Fibroblast of gingiva (primary cell): ENCODE measurements at regions not wholly inside any gene's neighbourhood (a gene's known extent, or its start where the extent isn't known, plus 50 kb on each side); places are given as distances from the start of the nearest gene placed in this dataset.
"Not testable (repeated sequence)": the region's sequence is repeated elsewhere in the genome, so short reads cannot be mapped to it uniquely, and the experiment has no call there.

Experiments
- DNase-seq: peaks from one replicate; pipeline ENCODE4 v3.0.0-alpha.2; 2011; ENCODE audit warnings: low read depth

DNA sequence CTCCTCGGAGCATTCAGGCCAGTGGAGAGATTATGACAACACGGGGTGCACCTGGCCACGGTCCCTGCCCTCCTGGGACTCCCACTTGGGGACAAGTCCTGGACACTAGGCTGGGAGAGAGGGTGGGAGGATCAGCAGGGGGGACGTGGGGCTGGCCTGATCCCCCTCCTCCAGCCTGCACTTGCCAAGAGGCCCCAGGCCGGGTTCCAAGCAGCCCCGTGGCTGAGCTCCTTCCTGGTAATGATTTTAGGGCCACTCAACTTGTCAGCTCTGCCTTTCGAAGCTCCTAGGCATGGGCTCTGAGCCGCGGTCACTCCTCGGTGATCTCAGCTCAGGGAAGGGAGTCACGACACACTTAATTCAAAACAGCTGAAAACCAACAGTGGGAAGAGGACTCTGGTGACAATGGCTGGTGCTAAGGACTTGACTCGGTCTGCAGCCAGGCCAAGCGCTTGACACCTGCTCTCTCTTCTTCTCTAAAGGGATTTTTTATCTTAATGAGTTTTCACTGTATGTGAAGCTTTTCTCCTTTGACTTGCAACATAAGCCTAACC, 161.7 kb downstream of the BMP7 start:
- no peak for DNase-seq

DNA sequence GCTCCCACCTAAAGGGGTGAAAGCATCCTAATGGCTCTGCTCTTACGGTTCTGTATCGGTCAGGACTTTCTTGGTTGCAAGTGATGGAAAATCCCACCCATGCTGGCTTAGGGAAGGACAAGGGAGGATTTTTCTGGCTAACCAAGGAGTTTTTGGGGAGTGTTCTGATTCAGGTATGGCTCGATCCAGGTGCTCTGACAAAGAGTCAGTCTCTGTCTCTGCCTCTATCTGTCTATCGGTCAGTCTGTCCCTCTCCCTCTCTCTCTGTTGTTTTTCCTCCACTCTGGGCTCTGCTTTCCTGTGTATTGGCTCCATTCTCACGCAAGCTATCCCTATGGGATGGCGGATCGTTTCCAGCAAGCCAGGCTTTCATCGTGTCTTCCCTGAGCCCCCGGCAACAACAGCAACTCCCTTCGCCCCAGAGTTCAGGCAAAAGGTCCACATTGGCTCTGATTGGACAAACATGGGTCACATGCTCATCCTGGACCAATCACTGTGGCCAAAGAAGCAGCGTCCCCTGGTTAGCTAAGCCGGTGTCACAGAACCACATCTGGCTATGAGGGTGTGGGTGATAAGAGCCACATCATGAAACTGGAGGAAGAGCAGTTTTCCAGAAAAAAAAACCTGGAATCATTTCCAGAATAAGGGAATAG, 160.3 kb downstream of the BMP7 start:
- DNase-seq: no peak

DNA sequence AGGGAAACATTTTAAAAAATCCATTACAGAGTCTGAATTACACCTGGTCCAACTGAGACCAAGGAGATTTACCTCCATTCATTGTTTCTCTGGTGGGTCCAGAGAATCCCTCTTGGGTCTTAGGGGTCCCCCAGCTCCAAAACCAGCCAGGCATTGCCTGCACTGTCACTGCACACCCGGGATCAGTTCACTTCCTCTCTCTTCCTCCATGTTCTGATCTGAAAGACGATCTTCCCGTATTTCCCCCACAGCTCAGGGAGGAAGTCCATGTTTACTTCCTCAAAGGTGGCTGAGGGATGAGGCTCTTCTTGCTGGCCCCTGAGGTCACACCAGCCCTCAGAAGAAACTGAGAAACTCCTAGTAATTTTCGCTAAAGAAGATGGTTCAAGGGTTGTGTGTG, 159.7 kb downstream of the BMP7 start:
- no peak for DNase-seq

DNA sequence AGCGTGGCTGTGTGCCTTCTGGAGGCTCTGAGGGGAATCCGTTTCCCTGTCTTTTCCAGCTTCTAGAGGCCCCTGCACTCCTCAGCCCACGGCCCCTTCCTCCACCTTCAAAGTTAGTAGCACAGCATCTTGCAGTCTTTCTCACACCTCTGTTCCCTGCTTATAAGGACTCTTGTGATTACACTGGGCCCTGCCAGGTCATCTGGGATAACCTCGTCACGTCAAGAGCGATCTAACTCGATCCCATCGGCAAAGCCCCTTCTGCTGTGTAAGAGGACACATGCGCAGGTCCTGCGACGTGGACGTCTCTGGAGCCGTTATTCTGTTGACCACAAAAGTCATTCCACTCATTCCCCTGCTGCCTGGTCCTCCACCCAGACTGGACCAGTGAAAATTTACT, 159.2 kb downstream of the BMP7 start:
- DNase-seq: no peak

DNA sequence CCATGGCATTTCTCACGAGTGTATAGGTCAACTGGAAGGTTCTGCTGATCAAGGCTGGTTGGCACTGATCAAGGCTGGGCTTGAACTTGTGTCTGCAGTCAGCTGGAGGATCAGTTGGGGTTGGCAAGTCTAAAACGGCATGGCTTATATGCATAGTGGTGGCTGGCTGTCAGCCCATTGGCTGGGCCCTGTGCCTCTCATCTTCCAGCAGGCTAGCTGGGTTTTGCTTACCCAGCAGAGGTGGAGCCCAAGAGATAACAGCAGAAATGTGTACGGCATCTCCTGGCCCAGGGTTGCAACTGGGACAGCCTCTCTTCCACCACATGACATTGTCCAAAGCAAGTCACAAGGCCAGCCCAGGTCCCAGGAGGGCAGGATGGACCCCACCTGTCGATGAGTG, 158.2 kb downstream of the BMP7 start:
- DNase-seq: no peak

DNA sequence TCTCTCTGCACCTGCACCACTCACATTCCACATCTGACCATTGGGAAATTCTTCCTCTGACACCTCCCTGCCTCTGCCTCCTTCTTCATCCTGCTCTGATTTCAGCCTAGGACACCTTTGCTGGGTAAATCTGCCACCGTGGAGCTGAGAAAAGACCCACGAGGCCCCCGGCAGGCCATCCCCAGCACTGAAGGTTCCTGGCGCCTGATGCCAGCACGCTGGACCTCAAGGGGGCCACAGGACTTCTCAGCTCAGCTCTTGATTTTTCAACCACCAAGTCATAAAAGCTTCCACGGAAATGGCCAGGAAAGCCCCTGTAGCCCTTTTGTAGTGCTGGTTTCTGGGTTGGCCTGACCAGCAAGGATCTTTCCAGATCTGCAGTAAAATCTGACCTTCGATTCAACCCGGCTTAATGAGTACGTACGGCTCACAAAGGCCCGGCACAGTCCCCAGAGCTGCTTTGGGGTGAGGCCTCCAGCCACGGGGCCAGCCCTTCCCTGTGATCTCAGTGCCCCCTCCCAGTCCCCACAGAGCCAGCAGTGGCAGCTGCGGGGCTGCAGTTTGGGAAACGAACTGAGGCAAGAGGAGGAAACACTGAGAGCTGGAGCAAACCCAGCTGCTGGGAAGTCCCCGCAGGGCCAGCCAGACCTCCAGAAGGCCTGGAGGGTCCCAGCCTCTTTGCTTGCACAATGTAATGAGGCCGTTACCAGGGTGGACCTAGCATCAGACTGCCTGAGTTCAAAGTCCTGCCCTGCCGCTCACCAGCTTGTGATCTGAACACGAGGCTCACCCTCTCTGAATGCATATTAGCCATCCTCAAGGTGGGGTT, 157.5 kb downstream of the BMP7 start:
- no peak for DNase-seq

DNA sequence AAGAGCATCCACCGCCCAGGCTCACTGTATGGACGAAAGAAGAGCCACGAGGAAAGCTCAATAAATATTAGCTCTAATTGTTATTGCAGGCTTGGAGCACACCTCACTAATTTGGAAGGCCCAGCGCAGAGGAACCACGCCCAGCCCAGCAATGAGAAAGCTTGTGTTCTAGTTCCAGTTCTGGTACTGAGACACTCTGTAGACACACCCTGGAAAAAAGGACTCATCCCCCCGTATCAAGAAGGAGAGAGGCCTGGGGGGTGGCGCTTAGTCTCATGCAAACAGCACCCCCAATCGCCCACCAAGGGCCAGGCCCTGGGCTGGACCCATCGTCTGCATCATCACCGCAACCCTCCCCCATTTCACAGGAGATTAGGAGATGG, 156.9 kb downstream of the BMP7 start:
- no peak for DNase-seq

DNA sequence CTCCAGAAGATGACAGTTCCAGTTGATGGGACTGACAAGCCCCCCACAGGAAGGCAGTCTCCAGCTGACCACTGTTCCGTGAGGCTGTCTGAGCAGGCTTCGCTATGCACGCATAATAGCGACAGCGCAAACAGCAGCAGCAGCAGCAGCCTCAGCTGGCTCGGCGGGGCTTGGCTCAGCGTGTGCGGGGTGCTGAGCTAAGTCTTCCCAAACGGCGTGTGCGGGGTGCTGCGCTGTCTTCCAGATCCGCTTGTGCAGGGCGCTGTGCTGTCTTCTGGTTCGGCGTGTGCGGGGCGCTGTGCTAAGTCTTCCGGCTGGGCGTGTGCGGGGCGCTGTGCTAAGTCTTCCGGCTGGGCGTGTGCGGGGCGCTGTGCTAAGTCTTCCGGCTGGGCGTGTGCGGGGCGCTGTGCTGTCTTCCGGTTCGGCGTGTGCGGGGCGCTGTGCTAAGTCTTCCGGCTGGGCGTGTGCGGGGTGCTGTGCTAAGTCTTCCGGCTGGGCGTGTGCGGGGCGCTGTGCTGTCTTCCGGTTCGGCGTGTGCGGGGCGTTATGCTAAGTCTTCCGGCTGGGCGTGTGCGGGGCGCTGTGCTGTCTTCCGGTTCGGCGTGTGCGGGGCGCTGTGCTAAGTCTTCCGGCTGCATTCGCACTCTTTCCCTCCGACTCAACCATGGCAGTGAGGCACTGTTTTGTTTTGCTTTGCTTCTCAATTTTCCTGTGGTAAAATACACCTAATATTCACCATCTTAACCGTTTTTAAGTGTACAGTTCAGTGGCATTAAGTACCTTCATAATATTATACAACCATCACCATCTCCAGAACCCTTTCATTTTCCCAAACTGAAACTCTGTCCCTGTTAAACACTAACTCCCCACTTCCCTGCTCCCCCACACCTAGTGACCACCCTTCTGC, 156.1 kb downstream of the BMP7 start:
- not testable (repeated sequence) for DNase-seq

DNA sequence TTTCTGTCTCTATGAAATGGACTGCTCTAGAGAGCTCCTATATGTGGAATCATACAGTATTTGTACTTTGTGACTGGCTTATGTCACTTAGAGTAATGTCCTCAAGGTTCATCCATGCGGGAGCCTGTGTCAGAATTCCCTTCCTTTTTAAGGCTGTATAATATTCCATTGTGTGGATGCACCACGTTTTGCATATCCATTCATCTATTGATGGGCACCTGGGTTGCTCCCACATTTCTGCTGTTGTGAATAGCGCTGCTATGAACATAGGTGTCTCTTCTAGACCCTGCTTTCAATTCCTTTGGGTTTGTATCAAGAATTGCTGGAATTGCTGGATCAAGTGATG, 155.4 kb downstream of the BMP7 start:
- no peak for DNase-seq

DNA sequence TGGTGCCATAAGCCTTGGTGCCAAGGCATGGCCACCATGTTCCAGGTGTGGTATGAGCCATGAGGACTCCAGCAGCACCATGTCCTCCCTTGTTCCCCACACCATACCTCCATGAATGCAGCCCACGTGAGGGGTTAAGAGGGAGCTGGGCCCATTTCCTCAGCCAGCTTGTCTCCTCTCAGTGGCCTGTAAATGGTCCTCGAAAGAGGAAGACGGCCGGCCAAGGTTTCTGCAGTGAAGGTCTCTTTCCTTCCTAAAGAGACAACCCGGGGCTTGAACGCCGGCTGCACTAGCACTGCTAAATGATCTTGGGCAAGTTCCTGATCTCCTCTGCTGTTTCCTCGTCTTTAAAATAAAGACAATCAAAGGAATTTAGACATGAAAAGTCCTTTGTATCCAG, 154.0 kb downstream of the BMP7 start:
- DNase-seq: no peak

DNA sequence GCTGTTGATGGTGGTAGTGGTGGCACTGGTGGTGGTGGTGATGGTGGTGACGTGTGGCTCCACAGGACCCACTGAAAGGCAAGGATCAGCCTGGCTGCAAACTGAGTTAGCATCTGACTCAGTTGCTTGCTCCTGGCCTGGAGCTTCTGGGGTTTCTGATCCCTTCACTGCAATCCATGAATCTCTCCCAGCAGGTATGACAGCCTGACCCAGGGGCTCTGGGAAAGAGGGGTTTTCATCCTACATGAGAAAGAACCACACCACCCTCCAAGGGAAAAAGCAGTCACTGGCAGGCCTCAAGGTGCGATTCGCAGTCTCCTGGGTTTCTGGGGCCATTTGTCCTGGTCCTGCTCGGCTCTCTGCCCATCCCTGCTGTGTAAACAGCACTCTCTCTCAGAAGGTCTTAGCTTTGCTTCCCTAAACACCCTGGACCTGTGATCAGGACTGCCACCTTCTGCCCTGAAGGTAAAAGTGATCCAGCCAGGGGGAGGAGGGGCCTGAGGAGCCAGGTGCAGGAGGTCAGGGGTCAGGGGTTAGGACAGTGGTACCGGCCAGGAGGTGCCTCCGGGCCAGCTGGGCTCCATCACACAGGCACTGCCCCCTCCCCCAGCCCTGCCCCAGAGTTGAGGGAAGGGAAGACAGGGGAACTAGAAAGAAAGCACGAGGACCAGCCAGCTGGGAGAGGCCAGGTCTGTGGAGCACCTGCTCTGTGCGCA, 152.0 kb downstream of the BMP7 start:
- no peak for DNase-seq

DNA sequence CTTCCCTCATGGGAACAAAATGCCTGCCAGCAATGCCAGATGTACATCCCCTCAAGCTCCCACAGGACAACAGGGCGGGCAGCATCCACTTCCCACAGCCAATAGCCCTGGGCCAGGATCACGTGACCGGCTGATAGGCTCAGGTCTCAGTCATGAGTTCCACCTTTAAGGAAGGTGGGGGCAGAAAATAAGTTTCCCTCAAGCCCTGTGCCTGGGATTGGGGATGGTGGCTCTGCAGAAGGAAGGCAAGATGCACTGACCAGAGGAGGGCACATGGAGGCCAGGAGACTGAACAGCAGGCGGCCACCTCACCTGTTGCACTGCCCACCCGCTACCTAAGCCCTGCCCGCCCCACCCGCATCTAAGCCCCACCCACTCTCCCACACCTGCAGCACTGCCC, 149.1 kb downstream of the BMP7 start:
- DNase-seq: no peak

DNA sequence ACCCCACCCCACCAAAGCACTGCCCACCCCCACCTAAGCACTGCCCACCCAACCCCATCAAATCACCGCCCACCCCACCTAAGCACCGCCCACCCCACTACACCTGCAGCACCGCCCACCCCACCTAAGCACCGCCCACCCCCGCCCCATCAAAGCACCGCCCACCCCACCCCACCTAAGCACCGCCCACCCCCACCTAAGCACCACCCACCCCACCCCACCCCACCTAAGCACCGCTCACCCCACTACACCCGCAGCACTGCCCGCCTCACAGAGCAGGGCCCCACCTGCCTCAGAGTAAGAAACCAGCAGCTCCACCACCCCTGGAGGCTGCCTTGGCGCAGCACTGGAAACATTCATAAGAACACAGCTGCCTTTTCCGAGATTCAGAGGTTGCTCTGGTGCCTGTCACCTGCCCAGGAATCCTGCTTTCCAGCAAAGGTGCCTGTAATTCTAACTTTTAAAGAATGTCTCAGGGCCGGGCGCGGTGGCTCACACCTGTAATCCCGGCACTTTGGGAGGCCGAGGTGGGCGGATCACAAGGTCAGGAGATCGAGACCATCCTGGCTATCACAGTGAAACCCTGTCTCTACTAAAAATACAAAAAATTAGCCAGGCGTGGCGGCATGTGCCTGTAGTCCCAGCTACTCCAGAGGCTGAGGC, 148.2 kb downstream of the BMP7 start:
- DNase-seq: no peak
